SH-SY5Y (cell line): ENCODE measurements at regions not wholly inside any gene's neighbourhood (a gene's known extent, or its start where the extent isn't known, plus 50 kb on each side); places are given as distances from the start of the nearest gene placed in this dataset.

Experiments
- GATA2 ChIP-seq: IDR thresholded peaks from 2 replicates; pipeline ENCODE4 v1.6.1; 2011; ENCODE audit warnings: mild to moderate bottlenecking, low read depth, low read length
- GATA3 ChIP-seq: IDR thresholded peaks from 2 replicates; pipeline ENCODE4 v1.6.1; 2011; ENCODE audit warnings: low read depth, mild to moderate bottlenecking, low read length, moderate library complexity

DNA sequence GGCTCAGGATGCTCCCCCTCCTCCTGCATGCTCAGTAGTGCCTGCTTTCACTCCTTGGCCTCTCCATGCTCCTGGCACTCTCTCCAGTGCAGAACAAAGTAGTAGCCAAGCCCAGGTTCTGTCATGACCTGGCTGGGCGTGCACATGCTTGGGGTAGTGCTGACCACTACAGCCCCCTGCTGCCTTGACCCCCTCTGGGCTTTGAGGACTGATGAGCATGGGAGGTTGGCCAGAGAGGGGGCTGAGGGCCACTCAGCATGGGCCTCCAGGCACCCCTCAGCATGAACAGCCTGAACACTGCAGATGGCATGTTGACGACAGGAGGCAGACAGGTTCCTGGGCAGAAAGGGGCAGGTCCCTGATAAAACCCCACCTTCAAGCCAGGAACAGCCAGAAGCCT lies 935.7 kb upstream of the PRMT6 start:
- TF ChIP-seq GATA2, result no peak
- TF ChIP-seq GATA3, result no peak

DNA sequence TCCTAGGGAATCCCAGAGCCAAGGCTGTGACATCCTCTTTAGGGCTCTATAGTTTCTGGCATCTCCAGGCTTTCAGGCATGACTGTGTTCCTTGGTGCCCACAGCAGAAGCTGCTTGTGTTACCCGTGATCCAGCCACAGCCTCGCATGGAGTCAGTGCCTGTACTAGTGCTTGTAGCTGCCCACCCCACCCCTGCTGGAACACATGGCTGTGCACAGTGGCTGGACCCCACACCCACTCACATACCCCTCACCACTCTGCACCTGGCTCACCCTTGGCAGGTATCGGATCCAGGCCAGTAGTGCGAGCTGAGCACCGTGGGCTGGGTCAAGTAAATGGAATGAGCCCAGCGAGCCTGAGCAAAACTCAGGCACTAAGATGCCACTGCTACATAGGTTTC lies 934.7 kb upstream of the PRMT6 start:
- TF ChIP-seq GATA3, result no peak
- no peak for TF ChIP-seq GATA2

DNA sequence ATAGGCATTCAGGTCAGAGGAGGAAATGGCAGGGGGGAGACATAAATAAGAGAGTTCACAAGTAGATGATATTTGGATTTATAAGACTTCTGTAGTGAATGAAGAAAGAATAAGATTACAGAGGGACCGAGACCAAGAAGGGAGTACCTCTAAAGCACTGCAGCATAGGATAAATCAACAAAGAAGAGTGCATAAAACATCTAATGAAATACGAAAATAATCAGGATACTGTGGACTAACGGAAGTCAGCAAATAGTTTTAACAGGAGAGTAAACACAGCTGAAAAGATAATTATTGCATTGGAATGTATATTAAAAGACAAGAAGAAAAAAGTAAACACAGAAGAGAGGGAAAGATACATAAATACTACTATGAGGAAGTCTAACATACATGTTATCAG lies 921.9 kb upstream of the PRMT6 start:
- TF ChIP-seq GATA3 (no peak), GATA2 (no peak)

DNA sequence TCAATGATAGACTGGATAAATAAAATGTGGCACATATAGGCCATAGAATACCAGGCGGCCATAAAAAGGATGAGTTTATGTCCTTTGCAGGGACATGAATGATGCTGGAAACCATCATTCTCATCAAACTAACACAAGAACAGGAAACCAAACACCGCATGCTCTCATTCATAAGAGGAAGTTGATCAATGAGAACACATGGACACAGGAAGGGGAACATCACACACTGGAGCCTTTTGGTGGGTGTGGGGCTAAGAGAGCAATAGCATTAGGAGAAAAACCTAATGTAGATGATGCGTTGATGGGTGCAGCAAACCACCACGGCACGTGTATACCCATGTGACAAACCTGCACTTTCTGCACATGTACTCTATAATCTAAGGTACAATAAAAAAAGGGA lies 883.4 kb upstream of the PRMT6 start:
- no peak for TF ChIP-seq GATA3
- TF ChIP-seq GATA2, result no peak

DNA sequence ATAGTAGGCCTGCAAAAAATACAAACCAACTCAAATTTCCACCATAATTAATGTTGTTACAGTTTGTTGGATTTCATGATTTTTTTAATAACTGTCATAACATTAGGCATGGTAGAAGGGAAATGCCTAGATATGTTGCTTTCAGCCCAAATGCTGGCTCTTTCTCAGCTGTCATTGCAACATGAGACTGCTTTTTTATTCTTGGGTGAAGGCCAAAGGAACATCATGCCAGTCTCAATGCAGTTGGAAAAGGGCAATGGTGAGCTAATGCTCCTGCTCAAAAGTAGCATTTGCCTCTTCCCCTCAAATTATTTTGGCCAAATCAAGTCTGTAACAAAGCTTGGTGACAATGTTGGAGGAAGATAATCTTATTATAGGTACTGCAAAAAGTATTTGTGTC lies 877.7 kb upstream of the PRMT6 start:
- TF ChIP-seq GATA2, result no peak
- no peak for TF ChIP-seq GATA3

DNA sequence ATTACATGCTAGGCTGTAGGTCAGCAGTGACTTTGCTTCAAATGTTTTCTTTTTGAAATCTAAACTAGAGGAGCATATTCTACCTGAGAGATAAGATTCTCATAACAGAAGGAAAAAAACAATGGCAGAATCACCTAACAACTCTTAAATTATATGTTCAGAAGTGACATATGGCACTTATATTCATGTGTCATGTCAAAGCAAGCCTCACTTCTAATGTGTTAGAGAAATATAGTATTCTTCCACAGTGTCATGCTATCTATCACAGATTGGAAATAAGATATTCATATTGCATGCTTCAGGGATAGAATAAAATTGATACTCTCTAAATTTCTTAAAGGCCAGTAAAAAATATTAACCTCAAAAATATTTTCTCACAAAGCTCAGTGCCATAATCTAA lies 874.6 kb upstream of the PRMT6 start:
- no peak for TF ChIP-seq GATA2
- TF ChIP-seq GATA3, result no peak

DNA sequence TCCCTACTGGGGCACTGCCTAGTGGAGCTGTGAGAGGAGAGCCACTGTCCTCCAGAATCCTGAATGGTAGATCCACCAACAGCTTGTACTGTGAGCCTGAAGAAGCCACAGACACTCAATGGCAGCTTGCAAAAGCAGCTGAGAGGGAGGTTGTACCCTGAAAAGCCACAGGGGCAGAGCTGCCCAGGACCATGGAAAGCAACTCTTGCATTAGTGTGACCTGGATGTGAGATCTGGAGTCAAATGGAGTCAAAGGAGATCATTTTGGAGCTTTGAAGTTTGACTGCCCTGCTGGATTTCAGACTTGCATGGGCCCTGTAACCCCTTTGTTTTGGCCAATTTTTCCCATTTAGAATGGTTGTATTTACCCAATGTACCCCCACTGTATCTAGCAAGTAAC lies 871.4 kb upstream of the PRMT6 start:
- TF ChIP-seq GATA2 (no peak), GATA3 (no peak)

DNA sequence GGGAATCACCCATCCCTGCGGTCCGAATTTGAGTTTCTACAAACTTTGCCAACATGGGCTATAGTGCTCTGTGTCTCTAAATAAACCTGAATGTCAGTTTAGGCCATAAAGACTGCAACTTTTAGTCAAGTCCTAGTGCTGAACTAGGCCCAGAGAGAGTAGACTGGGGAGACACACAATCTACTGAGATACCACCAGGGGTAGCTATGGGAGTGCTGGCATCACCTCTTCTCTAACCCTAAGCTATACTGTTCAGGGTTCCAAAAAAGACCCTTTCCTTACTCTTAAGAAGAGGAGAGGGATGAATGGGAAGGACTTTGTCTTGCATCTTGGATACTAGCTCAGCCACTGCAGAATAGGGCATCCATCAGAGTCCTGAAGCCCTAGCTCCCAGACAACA lies 866.7 kb upstream of the PRMT6 start:
- no peak for TF ChIP-seq GATA3
- no peak for TF ChIP-seq GATA2

DNA sequence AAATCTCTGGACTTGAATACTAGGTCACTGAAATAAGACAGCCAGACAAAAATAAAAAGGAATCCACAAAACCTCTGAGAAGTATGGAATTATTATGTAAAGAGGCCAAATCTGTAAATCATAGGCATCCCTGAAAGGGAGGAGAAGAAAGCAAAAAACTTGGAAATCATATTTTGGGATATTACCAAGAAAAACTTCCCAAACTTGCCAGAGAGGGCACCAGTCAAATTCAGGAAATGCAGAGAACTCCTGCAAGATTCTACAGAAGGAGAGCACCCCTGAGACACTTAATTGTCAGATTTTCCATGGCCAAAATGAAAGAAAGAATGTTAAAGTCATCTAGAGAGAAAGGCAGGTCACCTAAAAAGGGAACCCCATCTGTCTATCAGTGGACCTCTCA lies 862.3 kb upstream of the PRMT6 start:
- no peak for TF ChIP-seq GATA2
- no peak for TF ChIP-seq GATA3

DNA sequence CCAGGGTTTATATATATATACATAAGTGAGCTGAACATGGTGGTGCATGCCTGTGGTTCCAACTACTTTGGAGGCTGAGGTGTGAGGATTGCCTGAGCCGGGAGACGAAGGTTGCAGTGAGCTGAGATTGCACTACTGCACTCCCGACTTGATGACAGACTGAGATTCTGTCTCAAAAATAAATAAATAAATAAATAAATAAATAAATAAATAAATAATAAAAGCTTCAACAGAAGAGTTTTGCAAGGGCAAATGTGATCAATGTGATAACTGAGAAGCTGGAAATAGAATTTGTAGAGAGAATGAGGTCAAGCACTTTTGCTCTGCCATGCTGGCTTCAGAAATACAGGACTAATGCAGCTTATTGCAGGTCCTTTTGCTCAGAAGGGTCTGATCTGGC lies 855.8 kb upstream of the PRMT6 start:
- TF ChIP-seq GATA3, result no peak
- TF ChIP-seq GATA2, result no peak

DNA sequence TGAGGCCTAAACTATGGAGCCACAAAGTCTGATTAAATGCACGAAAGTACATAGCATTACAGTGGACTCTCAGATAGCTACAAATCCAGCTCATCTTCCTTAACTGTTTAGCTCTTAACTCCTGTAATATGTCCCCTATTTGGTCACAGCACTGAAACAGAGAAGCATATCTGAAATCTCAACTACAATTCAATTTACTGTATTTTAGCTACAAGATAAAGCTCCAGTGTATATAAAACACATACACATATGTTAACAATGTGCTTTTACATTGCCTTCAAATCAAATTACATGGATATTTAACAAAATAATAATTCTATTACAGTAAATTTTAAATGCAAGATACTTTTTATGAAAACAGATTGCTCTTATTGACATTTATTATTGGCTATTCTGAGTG lies 849.3 kb upstream of the PRMT6 start:
- TF ChIP-seq GATA3 (peak; percentile 86), GATA2 (peak; percentile 66)

DNA sequence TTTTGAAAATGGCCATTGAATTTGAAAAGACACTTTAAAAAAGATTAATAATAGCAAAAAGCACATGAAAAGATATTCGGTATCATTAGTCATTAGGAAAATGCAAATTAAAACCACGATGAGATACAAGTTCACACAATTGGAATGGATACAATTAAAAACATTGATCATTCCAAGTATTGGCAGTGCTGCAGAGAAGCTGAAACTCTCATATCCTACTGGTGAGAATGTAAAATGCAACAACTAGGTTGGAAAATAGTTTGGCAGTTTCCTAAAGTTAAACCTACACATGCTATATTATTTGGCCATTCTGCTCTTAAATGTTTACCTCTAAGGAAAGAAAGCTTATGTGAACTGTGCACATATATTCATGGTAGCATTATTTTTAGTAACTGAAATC lies 838.7 kb upstream of the PRMT6 start:
- TF ChIP-seq GATA3, result no peak
- no peak for TF ChIP-seq GATA2

DNA sequence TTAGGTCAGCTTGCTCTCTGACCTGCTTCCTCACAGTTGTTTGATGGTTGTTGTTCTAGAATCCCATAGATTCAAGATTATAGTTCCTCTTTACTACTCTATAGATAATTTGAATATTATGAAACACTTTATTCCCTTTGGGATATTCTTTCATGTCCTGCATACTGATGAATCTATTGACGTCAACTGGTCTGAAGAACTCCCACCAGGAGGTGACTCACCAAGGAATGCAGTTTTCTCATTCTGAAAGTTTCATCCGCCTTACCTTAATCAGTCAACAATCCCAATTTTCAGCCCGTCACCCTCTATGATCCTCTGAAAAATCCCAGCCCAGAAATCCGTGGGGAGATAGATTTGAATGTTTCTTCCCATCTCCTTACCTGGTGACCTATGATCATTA lies 834.1 kb upstream of the PRMT6 start:
- TF ChIP-seq GATA3 (no peak), GATA2 (no peak)

DNA sequence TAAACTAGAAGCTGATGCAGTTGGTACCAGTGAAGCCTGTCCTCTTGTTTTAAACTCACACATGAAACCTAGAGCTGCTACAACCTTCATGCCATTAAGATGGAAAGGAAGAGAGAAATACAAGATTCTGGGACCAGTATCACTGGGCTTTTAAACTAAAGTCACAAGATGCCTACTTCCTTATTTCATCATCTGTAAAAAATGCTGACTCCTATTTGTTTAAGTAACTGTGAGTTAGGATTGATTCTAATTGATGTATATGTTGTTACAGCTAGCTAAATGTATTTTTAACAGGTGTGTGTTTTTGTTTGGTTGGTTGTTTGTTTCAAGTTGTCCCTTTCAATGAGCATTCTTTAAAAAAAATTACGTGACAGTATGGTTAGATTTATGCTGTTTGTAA lies 833.3 kb upstream of the PRMT6 start:
- TF ChIP-seq GATA2 (no peak), GATA3 (no peak)

DNA sequence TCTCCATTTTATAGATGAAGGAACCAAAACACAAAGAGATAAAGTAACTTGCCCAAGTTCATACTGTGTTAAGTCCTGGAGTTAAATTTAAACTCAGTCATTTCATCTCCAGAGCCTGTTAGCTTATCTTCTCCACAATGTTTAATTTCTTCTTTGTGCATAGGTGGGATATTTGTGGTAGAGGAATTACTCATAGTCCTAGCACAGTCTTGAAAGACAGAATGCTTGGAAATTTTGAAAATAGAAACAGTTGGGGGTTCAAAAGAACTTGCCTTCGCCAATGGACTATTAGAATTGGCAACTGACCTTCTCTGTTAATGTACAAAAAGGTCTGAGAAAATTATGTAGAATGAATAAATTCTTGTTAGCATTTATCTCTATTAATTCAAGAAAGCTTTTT lies 832.0 kb upstream of the PRMT6 start:
- TF ChIP-seq GATA2, result no peak
- TF ChIP-seq GATA3, result no peak

DNA sequence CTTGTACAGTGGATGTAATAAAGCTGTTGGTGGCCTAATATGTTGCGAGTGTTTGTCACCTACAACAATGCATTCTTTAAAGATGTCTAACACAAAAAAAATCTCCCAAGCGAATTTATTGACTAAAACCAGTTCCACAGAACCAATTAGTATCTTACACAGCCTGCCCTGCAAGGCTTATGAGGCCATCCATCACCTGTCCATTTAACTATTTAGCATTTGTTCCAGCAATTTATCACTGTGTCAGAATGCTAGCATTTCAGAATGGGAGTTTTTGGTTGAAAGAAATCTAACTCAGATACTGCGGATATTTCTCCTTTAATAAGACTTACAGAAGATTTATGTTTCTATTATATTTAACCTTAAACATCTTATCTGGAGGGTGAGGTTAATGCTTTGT lies 831.1 kb upstream of the PRMT6 start:
- TF ChIP-seq GATA2 (no peak), GATA3 (no peak)
